Glutamatergic neuron (in vitro differentiated cells): ENCODE measurements at regions not wholly inside any gene's neighbourhood (a gene's known extent, or its start where the extent isn't known, plus 50 kb on each side); places are given as distances from the start of the nearest gene placed in this dataset.

Source experiments
- DNase-seq: peaks from one replicate; pipeline ENCODE4 v3.0.0; 2022
- H3K27ac Mint-ChIP-seq: one replicate; pipeline ENCODE4 v1.8.0; 2020; ENCODE audit warnings: mild to moderate bottlenecking, mixed read lengths, inconsistent platforms; ENCODE audit not compliant: unreplicated experiment
- H3K27me3 Mint-ChIP-seq: one replicate; pipeline ENCODE4 v1.8.0; 2020; ENCODE audit warnings: mild to moderate bottlenecking, moderate library complexity, mixed read lengths, inconsistent platforms; ENCODE audit not compliant: unreplicated experiment
- H3K36me3 Mint-ChIP-seq: one replicate; pipeline ENCODE4 v1.8.0; 2020; ENCODE audit warnings: mild to moderate bottlenecking, mixed read lengths, inconsistent platforms; ENCODE audit not compliant: unreplicated experiment
- H3K4me1 Mint-ChIP-seq: one replicate; pipeline ENCODE4 v1.8.0; 2020; ENCODE audit warnings: mild to moderate bottlenecking, low read depth, mixed read lengths, inconsistent platforms; ENCODE audit not compliant: unreplicated experiment
- H3K4me3 Mint-ChIP-seq: one replicate; pipeline ENCODE4 v1.8.0; 2020; ENCODE audit warnings: mild to moderate bottlenecking, mixed read lengths, inconsistent platforms; ENCODE audit not compliant: unreplicated experiment
- H3K9me3 Mint-ChIP-seq: one replicate; pipeline ENCODE4 v1.8.0; 2020; ENCODE audit warnings: mild to moderate bottlenecking, moderate library complexity, mixed read lengths, inconsistent platforms; ENCODE audit not compliant: unreplicated experiment
- TF ChIP-seq, protein P1 (sequence below): fragments of 200-600 bp; sonication (generic); IDR thresholded peaks from one replicate; pipeline ENCODE4 v1.5.0; 2021; ENCODE audit not compliant: partially characterized antibody, unreplicated experiment

DNA sequence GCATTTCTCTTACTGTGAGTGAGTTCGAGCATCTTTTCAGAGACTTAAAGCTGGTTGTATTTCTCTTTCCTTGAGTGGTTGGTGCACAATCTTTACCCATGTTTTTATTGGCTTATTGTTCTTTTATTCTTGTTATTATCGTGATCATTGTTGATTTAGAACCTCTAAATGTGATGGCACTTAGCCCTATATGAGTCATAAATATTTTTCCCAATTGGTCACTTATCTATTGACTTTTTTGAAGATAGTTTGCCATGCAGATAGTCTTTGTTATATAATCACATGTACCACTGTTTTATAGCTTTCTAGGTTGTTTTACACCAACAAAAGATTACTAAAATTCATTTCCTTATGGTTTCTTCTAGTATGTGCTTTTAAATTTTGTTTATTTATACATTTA, 70.6 kb upstream of the KCNK12 start:
- Mint-ChIP-seq H3K27me3 (peaks cover 2% of the 10 kb centered on the region), H3K27ac (no peak overlapping the region), H3K4me1 (no peaks in the 10 kb centered on the region), H3K4me3 (no peak overlapping the region), H3K36me3 (no peaks in the 10 kb centered on the region), H3K9me3 (peaks cover 2% of the 10 kb centered on the region)
- no peak for DNase-seq
- TF ChIP-seq, protein P1, sequence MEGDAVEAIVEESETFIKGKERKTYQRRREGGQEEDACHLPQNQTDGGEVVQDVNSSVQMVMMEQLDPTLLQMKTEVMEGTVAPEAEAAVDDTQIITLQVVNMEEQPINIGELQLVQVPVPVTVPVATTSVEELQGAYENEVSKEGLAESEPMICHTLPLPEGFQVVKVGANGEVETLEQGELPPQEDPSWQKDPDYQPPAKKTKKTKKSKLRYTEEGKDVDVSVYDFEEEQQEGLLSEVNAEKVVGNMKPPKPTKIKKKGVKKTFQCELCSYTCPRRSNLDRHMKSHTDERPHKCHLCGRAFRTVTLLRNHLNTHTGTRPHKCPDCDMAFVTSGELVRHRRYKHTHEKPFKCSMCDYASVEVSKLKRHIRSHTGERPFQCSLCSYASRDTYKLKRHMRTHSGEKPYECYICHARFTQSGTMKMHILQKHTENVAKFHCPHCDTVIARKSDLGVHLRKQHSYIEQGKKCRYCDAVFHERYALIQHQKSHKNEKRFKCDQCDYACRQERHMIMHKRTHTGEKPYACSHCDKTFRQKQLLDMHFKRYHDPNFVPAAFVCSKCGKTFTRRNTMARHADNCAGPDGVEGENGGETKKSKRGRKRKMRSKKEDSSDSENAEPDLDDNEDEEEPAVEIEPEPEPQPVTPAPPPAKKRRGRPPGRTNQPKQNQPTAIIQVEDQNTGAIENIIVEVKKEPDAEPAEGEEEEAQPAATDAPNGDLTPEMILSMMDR = no peak

DNA sequence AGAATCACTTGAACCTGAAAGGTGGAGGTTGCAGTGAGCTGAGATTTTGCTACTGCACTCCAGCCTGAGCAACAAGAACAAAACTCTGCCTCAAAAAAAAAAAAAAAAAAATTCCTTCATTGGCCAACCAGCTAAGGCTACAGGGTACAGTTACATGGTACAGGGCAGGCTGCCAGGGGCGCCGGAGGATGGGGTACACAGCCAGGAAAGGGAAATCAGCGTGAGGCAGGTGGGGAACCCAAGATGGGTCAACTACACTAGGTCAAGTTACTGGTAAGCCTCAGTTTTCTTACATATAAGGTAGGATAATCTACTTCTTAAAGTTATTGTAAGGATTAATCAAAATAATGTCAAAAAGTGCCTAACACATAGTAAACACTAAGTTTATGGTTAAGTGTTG, 69.6 kb upstream of the KCNK12 start:
- Mint-ChIP-seq H3K27ac (no peak overlapping the region), H3K9me3 (peaks cover 2% of the 10 kb centered on the region), H3K4me1 (no peaks in the 10 kb centered on the region), H3K36me3 (no peaks in the 10 kb centered on the region), H3K27me3 (peaks cover 4% of the 10 kb centered on the region), H3K4me3 (no peak overlapping the region)
- DNase-seq = no peak
- TF ChIP-seq, protein P1 = no peak

DNA sequence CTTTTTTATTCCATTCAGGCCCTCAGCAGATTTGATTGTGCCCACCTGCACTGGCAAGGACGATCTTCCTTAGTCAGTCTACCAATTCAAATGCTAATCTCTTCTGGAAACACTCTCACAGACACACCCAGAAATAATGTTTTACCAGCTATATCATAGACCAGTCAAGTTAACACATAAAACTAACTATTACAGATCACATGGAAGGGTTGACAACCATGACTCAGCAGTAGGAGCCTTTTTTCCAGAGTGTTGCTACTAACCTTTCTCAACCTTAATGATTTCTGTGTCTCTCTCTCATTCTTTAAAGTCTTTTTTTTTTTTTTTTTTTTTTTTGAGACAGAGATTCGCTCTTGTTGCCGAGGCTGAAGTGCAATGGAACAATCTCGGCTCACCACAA, 68.7 kb upstream of the KCNK12 start:
- peaks cover 4% of the 10 kb centered on the region for H3K27me3 Mint-ChIP-seq

DNA sequence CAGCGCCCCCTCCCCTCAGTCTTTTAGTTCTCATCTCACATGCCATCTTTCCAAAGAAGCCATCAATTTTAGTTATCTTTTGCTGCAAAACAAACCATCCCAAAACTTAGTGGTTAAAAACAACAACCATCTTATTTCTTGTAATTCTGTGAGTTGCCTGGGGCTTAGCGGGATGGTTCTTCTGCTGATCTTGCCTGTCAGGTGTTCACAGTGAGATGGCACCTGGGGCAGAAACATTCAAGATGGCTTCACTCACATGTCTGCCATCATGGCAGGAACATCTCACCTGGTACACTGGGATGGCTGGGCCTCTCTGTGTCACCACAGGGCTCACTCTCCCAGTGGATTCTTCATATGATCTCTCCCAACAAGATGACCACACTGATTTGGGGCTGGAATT, 67.6 kb upstream of the KCNK12 start:
- peaks cover 2% of the 10 kb centered on the region for H3K9me3 Mint-ChIP-seq
- H3K36me3 Mint-ChIP-seq = no peaks in the 10 kb centered on the region
- H3K27ac Mint-ChIP-seq = no peak overlapping the region
- no peak overlapping the region for H3K4me3 Mint-ChIP-seq
- DNase-seq = no peak
- TF ChIP-seq, protein P1 = no peak
- H3K4me1 Mint-ChIP-seq = no peaks in the 10 kb centered on the region
- H3K27me3 Mint-ChIP-seq = peaks cover 3% of the 10 kb centered on the region

More for the DNA sequence above, 68.7 kb upstream of the KCNK12 start:
- Mint-ChIP-seq H3K4me3 (no peak overlapping the region), H3K4me1 (no peaks in the 10 kb centered on the region), H3K27ac (no peak overlapping the region), H3K36me3 (no peaks in the 10 kb centered on the region), H3K9me3 (peaks cover 2% of the 10 kb centered on the region)
- TF ChIP-seq, protein P1 = no peak
- no peak for DNase-seq

DNA sequence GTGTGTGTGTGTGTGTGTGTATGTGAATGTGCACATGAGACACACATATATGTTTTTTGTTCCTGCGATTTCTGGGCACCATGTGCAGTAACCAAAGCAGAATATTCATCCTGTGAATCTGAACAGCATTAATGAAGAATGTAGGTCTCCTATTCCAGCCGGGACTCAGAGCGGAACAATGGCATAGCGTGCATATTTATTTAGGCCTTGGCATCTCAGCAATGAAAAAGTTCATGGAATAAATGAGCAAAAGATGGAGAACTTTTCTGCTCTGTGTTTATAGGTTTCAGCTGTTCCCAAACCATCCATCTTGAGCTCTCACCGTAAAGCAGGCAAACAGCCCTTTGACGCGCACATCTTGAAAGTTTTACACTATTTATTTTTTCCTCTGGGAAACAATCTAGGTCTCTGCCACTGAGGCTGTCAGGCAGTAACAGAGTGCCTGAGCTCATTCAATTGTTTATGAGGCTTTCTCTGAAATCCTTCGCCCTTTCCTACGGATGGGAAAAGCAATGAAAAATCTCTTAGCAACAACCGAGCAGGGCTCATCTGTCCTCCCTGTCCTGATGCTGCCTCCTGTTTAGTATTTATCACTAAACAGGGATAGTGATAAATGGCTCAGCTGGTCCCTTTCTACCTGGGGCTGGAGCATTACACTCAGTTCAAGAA, 65.9 kb upstream of the KCNK12 start:
- DNase-seq = no peak
- no peaks in the 10 kb centered on the region for H3K36me3 Mint-ChIP-seq
- no peak overlapping the region for H3K4me3 Mint-ChIP-seq
- peaks cover 2% of the 10 kb centered on the region for H3K27me3 Mint-ChIP-seq
- no peaks in the 10 kb centered on the region for H3K4me1 Mint-ChIP-seq
- TF ChIP-seq, protein P1 = no peak
- peaks cover 5% of the 10 kb centered on the region for H3K9me3 Mint-ChIP-seq
- H3K27ac Mint-ChIP-seq = no peak overlapping the region
